ENCODE measurements at regions not wholly inside any gene's neighbourhood (a gene's known extent, or its start where the extent isn't known, plus 50 kb on each side); places are given as distances from the start of the nearest gene placed in this dataset.

- no peak for DNase-seq
These were observed 128.9 kb upstream of the PMEPA1 start for GRCh38 chr20:57838670-57839151.

- DNase-seq: no peak
These were observed 127.6 kb upstream of the PMEPA1 start for GRCh38 chr20:57837208-57838035.

DNA sequence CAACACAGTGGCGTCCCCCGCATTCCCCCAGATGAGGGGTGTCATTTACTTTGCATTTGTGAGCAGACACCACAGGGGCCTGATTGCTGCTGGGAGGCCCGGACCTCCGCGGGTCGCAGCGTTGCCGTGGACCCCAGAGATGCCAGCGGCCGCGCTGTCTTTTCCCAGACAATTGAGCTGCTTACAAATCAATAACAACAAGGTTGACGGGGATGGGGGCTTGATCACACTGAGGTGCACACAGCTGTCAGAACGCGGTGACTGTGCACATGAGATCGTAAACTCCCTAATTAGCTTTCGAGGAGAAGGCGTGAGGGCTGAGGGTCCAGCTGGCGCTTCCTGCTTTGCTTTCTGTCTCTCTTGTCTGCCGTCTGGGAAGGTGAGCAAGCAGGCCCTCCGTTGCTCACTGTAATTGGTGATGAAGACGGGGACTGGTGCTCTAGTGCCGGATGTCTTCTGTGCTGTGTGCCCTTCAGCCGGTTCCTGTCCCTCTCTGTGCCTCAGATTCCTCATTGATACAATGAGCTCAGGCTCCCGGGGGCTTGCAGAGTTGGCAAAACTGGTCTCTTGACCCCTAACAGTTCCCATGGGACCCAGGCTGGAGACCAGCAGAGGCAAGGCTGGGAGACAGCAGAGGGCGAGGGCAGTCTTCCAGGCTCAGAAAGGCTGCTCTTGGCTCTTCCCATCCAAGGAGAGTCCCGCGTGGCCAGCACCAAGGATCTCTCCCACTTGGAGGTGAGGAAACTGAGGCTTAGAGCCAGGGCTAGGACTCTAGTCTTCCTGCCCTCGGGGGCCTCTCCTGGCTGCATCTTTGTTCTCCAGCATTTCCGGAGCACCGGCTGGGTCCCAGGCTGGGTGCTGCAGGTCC lies 126.0 kb upstream of the PMEPA1 start:
- no peak for DNase-seq

DNA sequence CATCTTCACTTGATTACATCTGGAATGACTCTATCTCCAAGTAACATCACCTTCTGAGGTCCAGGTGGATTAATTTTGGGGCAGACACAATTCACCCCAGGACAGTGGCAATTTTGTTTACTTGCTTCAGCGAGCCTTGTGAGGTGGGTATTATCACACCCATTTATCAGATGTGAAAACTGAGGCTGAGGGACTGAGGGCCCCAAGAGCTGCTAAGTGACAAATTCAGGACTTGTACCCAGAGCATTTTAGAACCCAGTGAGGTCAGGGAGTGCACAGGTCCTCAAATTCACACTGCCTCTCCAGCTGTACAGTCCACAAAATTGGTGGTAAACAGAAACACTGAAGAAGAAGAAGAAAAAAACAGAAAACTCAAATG lies 125.2 kb upstream of the PMEPA1 start:
- no peak for DNase-seq

GRCh38 chr20:57834306-57835073 lies 124.7 kb upstream of the PMEPA1 start:
- DNase-seq: no peak

GRCh38 chr20:57831993-57832585 lies 122.3 kb upstream of the PMEPA1 start:
- no peak for DNase-seq

DNA sequence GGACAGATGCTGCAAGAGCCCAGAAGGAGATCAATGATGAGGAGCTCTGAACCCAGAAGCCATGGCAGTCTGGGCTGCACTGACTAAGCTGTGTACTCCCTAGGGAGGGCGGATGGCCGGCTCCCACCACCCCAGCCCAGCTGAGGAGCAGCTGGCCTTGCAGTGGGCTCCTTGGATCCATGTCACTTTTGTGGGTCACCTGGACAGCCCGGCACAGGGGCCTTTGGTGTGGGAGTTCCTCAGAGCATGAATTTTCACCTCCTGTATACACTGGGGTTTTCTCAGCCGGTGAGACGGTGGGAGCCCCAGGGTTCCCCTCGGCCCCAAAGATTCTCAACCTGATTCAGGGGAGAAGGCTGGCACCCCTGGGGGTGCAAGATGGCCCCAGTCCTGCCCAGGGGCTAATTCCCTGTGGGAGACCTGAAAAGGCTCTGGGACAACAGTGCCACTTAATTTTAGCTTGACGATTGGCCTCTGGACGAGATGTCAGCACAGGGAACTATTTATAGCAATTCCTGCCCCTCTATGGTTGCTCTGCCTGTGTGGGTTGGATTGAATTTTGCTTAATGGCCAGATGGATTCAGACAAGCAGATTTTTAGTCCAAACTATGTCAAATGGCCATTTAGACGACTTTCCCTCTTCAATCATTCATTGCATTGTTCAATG lies 121.6 kb upstream of the PMEPA1 start:
- no peak for DNase-seq

GRCh38 chr20:57830515-57830895 lies 120.7 kb upstream of the PMEPA1 start:
- DNase-seq: no peak

GRCh38 chr20:57829805-57830514 lies 120.1 kb upstream of the PMEPA1 start:
- DNase-seq: no peak

DNA sequence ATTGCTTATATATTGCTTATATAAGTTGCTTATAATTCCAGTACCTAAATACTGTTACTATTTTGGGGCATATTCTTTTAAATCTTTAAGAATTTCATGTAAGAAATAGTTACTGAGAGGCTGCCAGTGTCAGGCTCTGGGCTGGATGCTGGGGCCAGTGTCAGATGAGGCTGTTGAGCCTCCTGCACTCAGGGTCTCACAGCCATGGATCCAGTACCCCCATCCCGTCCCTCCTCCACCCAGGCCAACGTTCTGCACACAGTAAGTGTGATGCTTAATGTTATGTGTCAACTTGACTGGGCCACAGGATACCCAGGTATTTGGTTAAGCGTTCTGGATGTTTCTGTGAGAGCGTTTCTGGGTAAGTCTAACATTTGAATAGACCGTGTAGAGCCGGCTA lies 119.5 kb upstream of the PMEPA1 start:
- no peak for DNase-seq

- no peak for DNase-seq
These were observed 118.9 kb upstream of the PMEPA1 start for GRCh38 chr20:57828696-57829095.

DNA sequence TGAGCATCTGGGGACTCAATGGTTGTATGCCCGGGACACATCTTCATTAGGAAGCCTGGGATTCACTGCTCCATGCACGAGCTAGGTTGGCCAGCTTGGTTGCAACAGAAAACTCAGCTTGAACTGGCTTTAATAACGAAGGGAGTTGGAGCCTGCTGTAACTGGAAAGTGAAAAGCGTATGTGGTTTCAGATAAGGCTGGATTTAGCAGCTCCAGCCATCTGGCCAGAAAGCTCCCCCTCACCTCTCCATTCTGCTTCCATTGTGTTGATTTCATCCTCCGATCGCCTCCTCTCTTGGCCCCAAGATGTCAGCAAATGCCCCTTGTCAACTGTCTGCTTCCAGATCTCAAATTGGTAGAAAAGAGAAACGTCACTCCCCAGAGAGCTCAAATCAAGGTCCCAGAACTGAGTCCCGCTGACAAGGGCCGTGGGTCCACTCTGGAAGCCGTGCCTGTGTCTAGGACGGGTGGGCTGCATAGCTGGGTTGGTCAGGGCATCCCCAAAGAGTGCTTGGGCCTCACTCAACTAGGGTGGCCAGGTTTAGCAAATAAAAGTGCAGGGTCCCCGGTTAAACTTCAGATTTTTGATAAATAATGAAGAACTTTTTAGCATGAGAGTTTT lies 117.0 kb upstream of the PMEPA1 start:
- DNase-seq: no peak

- no peak for DNase-seq
These were observed 115.1 kb upstream of the PMEPA1 start for GRCh38 chr20:57824909-57825308.

DNA sequence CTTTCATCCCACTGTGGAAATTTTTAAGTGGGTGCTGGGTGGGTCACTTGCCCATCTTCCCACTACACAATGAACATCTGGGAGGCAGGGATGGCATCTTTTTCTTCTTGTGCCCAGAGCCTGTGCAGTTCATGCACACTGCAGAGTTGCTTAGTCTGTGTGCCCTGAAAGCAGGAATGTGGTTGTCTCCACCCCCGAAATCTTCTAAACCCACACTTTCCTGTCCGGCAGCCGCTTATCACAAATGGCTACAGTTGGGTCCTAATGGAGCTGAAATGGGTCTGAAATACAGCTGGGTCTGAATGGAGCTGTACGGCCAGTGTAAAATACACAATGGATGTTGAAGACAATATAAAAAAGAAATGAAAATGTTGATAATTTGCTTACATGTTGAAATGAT lies 112.1 kb upstream of the PMEPA1 start:
- no peak for DNase-seq

DNA sequence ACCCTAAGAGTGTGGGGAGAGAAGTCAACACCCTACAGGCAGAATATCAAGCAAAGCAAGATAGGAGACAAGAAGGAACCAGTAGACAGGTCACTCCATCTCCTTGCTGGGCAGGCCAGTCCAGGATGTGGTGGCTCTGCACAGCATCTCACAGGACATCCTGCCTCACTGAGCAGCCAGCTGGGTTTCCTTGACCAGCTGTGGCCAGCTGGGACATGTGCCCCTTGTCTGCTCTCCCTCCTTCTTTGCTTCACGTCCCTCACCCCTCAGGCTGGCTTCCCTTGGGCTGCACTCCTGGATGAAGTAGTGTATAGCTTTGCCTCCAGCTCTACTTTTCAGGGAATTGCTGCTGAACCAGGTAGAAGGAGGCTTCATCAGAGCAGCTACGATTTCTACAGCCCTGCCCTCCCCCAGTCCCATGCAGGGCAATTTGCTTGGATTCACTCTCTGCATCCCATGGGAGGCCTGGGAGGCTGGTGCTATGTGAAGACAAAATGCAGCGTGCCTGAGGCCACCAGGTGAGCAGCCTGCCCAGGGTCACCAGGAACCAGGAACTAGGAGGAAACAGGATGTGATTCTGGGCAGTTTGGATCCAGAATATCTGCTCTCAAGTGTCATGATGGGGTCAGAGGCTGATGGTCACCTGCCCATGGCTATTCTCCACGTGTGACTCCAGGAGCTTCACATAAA lies 110.0 kb upstream of the PMEPA1 start:
- no peak for DNase-seq

GRCh38 chr20:57819291-57819690 lies 109.5 kb upstream of the PMEPA1 start:
- no peak for DNase-seq

GRCh38 chr20:57818418-57819181 lies 108.8 kb upstream of the PMEPA1 start:
- no peak for DNase-seq

GRCh38 chr20:57815405-57815804 lies 105.6 kb upstream of the PMEPA1 start:
- DNase-seq: no peak

DNA sequence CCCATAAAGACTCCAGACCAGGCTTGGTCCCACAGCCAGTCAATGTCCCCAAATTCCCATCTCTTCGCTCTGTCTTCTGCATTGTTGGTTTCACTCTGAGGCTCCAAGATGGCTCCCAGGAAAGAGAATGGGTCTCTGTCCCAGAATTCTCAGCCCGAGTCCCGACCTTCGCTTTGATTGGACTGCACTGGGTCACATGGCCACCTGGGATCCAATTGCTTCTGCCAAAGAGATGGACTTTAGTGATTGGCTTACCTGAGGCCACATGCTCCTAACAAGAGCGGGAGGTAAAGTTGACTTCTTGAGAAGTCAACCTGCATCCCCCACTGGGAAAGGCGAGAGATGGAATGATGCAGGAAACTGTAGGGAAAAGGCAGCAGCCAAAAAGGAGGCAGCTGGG lies 104.7 kb upstream of the PMEPA1 start:
- no peak for DNase-seq
